AG09319 (cell line): ENCODE measurements at regions not wholly inside any gene's neighbourhood (a gene's known extent, or its start where the extent isn't known, plus 50 kb on each side); places are given as distances from the start of the nearest gene placed in this dataset.
A peak's percentile ranks its signal among the peaks of the same experiment; 100 is the strongest.

Experiments used
- DNase-seq: peaks from one replicate; pipeline ENCODE4 v3.0.0-alpha.2; 2010; ENCODE audit warnings: low read depth; ENCODE audit errors: extremely low read depth
- CTCF ChIP-seq: IDR thresholded peaks from 2 replicates; pipeline ENCODE4 v1.5.1; 2011; ENCODE audit warnings: low read depth, mild to moderate bottlenecking, inconsistent platforms, low read length, moderate library complexity

GRCh38 chr4:86482306-86483172 is 111.6 kb upstream of the PTPN13 start:
- DNase-seq = no peak
- peak; percentile 6 for TF ChIP-seq CTCF

GRCh38 chr4:86483173-86483490 is 111.0 kb upstream of the PTPN13 start:
- no peak for DNase-seq
- TF ChIP-seq CTCF = no peak

- DNase-seq = no peak
Observed at GRCh38 chr4:86483773-86484172, 110.3 kb upstream of the PTPN13 start.

GRCh38 chr4:86484241-86484640 is 109.9 kb upstream of the PTPN13 start:
- no peak for DNase-seq
- TF ChIP-seq CTCF = no peak

More at GRCh38 chr4:86483773-86484172, 110.3 kb upstream of the PTPN13 start:
- TF ChIP-seq CTCF = no peak

- no peak for DNase-seq
- no peak for TF ChIP-seq CTCF
Observed at GRCh38 chr4:86487738-86488348, 106.3 kb upstream of the PTPN13 start.

- TF ChIP-seq CTCF = no peak
- DNase-seq = no peak
Observed at GRCh38 chr4:86493460-86493859, 100.7 kb upstream of the PTPN13 start.
